ENCODE measurements at regions not wholly inside any gene's neighbourhood (a gene's known extent, or its start where the extent isn't known, plus 50 kb on each side); places are given as distances from the start of the nearest gene placed in this dataset.

DNA sequence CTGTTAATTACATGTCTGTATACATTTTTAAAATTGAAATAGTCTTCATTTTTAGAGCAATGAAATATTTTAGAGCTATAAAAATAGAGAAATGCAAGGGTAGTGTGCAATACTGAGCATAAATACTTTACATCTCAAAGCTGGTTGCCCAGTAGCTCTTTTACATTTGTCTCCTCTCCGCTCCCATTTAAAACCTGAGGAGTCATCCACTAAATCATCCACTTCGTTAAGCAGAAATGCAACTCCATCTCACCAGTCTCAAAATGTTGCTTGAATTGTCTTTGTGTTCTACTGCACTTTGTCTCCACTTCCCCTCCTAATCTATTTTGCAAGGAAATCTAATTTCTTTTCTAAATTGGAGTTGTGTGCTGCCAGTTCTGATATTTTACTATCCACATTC, 563.6 kb downstream of the VGLL3 start:
- TF ChIP-seq, protein P1, sequence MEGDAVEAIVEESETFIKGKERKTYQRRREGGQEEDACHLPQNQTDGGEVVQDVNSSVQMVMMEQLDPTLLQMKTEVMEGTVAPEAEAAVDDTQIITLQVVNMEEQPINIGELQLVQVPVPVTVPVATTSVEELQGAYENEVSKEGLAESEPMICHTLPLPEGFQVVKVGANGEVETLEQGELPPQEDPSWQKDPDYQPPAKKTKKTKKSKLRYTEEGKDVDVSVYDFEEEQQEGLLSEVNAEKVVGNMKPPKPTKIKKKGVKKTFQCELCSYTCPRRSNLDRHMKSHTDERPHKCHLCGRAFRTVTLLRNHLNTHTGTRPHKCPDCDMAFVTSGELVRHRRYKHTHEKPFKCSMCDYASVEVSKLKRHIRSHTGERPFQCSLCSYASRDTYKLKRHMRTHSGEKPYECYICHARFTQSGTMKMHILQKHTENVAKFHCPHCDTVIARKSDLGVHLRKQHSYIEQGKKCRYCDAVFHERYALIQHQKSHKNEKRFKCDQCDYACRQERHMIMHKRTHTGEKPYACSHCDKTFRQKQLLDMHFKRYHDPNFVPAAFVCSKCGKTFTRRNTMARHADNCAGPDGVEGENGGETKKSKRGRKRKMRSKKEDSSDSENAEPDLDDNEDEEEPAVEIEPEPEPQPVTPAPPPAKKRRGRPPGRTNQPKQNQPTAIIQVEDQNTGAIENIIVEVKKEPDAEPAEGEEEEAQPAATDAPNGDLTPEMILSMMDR (IDR thresholded peaks at IDR 0.05; ENCODE audit: insufficient read depth, low read length): no peak
- no peak for TF ChIP-seq POLR2AphosphoS5 (IDR thresholded peaks at IDR 0.05; ENCODE audit: low read depth)

All from HL-60 (cell line).